ENCODE measurements at regions not wholly inside any gene's neighbourhood (a gene's known extent, or its start where the extent isn't known, plus 50 kb on each side); places are given as distances from the start of the nearest gene placed in this dataset.
"Not testable (repeated sequence)": the region's sequence is repeated elsewhere in the genome, so short reads cannot be mapped to it uniquely, and the experiment has no call there.

GRCh38 chr2:172260336-172260735, 157.6 kb upstream of the DLX2 start:
- DNase-seq (ENCODE audit: low read depth), result no peak

GRCh38 chr2:172261292-172261691, 158.6 kb upstream of the DLX2 start:
- no peak for DNase-seq (ENCODE audit: low read depth)

GRCh38 chr2:172262486-172262885, 159.8 kb upstream of the DLX2 start:
- DNase-seq (ENCODE audit: low read depth), result no peak

GRCh38 chr2:172264820-172265219, 162.1 kb upstream of the DLX2 start:
- DNase-seq (ENCODE audit: low read depth), result not testable (repeated sequence)

GRCh38 chr2:172269507-172270244, 157.7 kb upstream of the ITGA6 start:
- DNase-seq (ENCODE audit: low read depth), result not testable (repeated sequence)

- no peak for DNase-seq (ENCODE audit: low read depth)
Observed at GRCh38 chr2:172270278-172271079, 156.9 kb upstream of the ITGA6 start.

- DNase-seq (ENCODE audit: low read depth), result no peak
Observed at GRCh38 chr2:172273910-172274571, 153.3 kb upstream of the ITGA6 start.

- no peak for DNase-seq (ENCODE audit: low read depth)
Observed at GRCh38 chr2:172275239-172275638, 152.1 kb upstream of the ITGA6 start.

- DNase-seq (ENCODE audit: low read depth), result no peak
Observed at GRCh38 chr2:172276961-172277360, 150.4 kb upstream of the ITGA6 start.

- no peak for DNase-seq (ENCODE audit: low read depth)
Observed at GRCh38 chr2:172278667-172279066, 148.7 kb upstream of the ITGA6 start.

GRCh38 chr2:172279214-172279613, 148.2 kb upstream of the ITGA6 start:
- DNase-seq (ENCODE audit: low read depth), result no peak

GRCh38 chr2:172279813-172280212, 147.6 kb upstream of the ITGA6 start:
- no peak for DNase-seq (ENCODE audit: low read depth)

GRCh38 chr2:172280571-172281361, 146.6 kb upstream of the ITGA6 start:
- DNase-seq (ENCODE audit: low read depth), result no peak

GRCh38 chr2:172281648-172282570, 145.5 kb upstream of the ITGA6 start:
- DNase-seq (ENCODE audit: low read depth), result no peak

GRCh38 chr2:172282944-172283343, 144.4 kb upstream of the ITGA6 start:
- no peak for DNase-seq (ENCODE audit: low read depth)

- no peak for DNase-seq (ENCODE audit: low read depth)
Observed at GRCh38 chr2:172283476-172283875, 143.9 kb upstream of the ITGA6 start.

GRCh38 chr2:172284209-172284608, 143.2 kb upstream of the ITGA6 start:
- no peak for DNase-seq (ENCODE audit: low read depth)

GRCh38 chr2:172285010-172285621, 142.3 kb upstream of the ITGA6 start:
- DNase-seq (ENCODE audit: low read depth), result no peak

- no peak for DNase-seq (ENCODE audit: low read depth)
Observed at GRCh38 chr2:172285760-172286159, 141.6 kb upstream of the ITGA6 start.

GRCh38 chr2:172287190-172287589, 140.2 kb upstream of the ITGA6 start:
- no peak for DNase-seq (ENCODE audit: low read depth)

Measured in stimulated activated CD4-positive, alpha-beta T cell treated with anti-CD3 and anti-CD28 coated beads, Interleukin-2, amount 100 ng/mL, for 4 hours (primary cell).